ENCODE measurements at regions not wholly inside any gene's neighbourhood (a gene's known extent, or its start where the extent isn't known, plus 50 kb on each side); places are given as distances from the start of the nearest gene placed in this dataset.

DNA sequence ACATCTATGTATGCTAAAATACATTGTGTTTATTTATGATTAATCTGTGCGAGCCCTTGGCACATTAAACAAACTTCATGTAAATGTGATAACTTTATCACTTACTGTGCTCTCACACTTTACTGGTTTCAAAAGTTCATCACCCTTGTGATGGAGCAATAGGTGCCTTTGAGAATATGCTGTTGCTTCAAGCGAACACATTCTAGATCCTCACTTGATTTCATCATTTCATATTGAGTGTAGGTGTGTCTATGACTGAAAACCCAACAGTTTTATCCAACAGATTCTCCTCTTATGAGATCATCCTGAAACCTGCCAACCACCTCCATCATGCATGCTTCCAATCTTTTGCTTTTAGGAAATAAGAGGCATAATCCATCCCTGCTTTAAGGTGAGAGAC is 854.4 kb downstream of the TMEM121 start:
- no peaks in the 10 kb centered on the region for H3K27me3 ChIP-seq (replicated peaks in 1 of 4; ENCODE audit: control insufficient read depth in 3 of 4, extremely low read depth in 1 of 4, insufficient read depth in 3 of 4, low read length in 3 of 4)
- H3K36me3 ChIP-seq (ENCODE audit: control insufficient read depth in 2 of 4, insufficient read depth in 4 of 4, low read length in 3 of 4): no peaks in the 10 kb centered on the region
- no peaks in the 10 kb centered on the region for H4K20me1 ChIP-seq (replicated peaks in 1 of 2; ENCODE audit: control insufficient read depth in 1 of 2, insufficient read depth in 2 of 2, low read length in 2 of 2)
- no peak overlapping the region for H4K5ac ChIP-seq (ENCODE audit: insufficient read length, low read depth, low read length)
- FAIRE-seq: no peak
- H3K9ac ChIP-seq (replicated peaks in 1 of 4; ENCODE audit: extremely low read depth in 1 of 4, low read depth in 3 of 4, low read length in 3 of 4): no peak overlapping the region
- ChIA-PET POLR2A (ENCODE audit: partially characterized antibody) (no interaction called here), CTCF (ENCODE audit: partially characterized antibody) (no interaction called here)
- no peaks in the 10 kb centered on the region for H3K4me1 ChIP-seq (replicated peaks in 1 of 4; ENCODE audit: control insufficient read depth in 3 of 4, insufficient read depth in 4 of 4, low read length in 3 of 4)
- H3K4me3 ChIP-seq (ENCODE audit: extremely low read depth in 1 of 4, insufficient read depth in 2 of 4, low read depth in 3 of 4, low read length in 4 of 4): no peak overlapping the region
- no peak overlapping the region for H2BK15ac ChIP-seq (ENCODE audit: low read length)
- H2BK12ac ChIP-seq (ENCODE audit: low read depth, low read length): no peak overlapping the region
- H3K9me3 ChIP-seq (ENCODE audit: insufficient read depth in 2 of 2, low read depth in 1 of 2, low read length in 1 of 2): peaks cover 65 to 79% of the 10 kb centered on the region in 2 experiments
- H3K79me2 ChIP-seq (ENCODE audit: control insufficient read depth in 1 of 2, insufficient read depth in 2 of 2, low read length in 2 of 2): no peaks in the 10 kb centered on the region
- H3K18ac ChIP-seq (ENCODE audit: extremely low read depth, low read length): no peak overlapping the region
- DNase-seq (ENCODE audit: low read depth in 1 of 2, low spot score in 2 of 2): no peak
- no peak overlapping the region for H4K91ac ChIP-seq (replicated peaks; ENCODE audit: insufficient read length, low read length)
- WGBS, 2 experiments (ENCODE audit: extremely low coverage in 1 of 2, insufficient coverage in 1 of 2, insufficient read length in 1 of 2, insufficient replicate concordance in 2 of 2, low coverage in 1 of 2, low lambda C conversion rate in 2 of 2, missing lambda C conversion rate in 1 of 2): 79% methylated on average over 2 of the region's 2 CpGs; no CpG with 5 or more reads in 1 of the 2 experiments
- no peak overlapping the region for H4K8ac ChIP-seq (ENCODE audit: extremely low read depth, insufficient read depth, low read length)
- no peak overlapping the region for H3K23ac ChIP-seq (ENCODE audit: insufficient read length)
- no peak overlapping the region for H2BK120ac ChIP-seq (replicated peaks; ENCODE audit: low read depth, low read length)
- H3K23me2 ChIP-seq (ENCODE audit: low read depth, low read length): no peaks in the 10 kb centered on the region
- H3K4me2 ChIP-seq (ENCODE audit: insufficient read depth in 1 of 2, low read depth in 2 of 2, low read length in 2 of 2): no peak overlapping the region
- H3K4ac ChIP-seq (replicated peaks; ENCODE audit: insufficient read length, low read depth, low read length): no peak overlapping the region
- H2AK5ac ChIP-seq (ENCODE audit: low read depth, low read length): no peak overlapping the region
- no peak overlapping the region for H3K27ac ChIP-seq (ENCODE audit: low read depth, low read length)
- H3K56ac ChIP-seq (replicated peaks; ENCODE audit: insufficient read length, low read depth, low read length): no peak overlapping the region
- no peak overlapping the region for H3K14ac ChIP-seq (ENCODE audit: insufficient read length)
- no peaks in the 10 kb centered on the region for H3K79me1 ChIP-seq (ENCODE audit: low read depth, low read length)
- no peak overlapping the region for H2BK5ac ChIP-seq (ENCODE audit: low read depth, low read length)
- no peak overlapping the region for H2AFZ ChIP-seq (ENCODE audit: low read length)
- no peak overlapping the region for H2BK20ac ChIP-seq (ENCODE audit: low read length)
- TF ChIP-seq GABPA (IDR thresholded peaks at IDR 0.05; ENCODE audit: borderline replicate concordance, insufficient read depth, low read length) (no peak), POU5F1 (IDR thresholded peaks at IDR 0.05; ENCODE audit: low read depth, low read length) (no peak), SP2 (IDR thresholded peaks at IDR 0.05; ENCODE audit: low read length) (no peak), JUND (IDR thresholded peaks at IDR 0.05; ENCODE audit: low read length) (no peak), SP4 (IDR thresholded peaks at IDR 0.05; ENCODE audit: low read length) (no peak), TEAD4 (IDR thresholded peaks at IDR 0.05; ENCODE audit: low read depth, low read length) (no peak), POLR2A (IDR thresholded peaks at IDR 0.05; ENCODE audit: control extremely low read depth in 1 of 2, low read depth in 2 of 2, low read length in 2 of 2) (no peak), RFX5 (IDR thresholded peaks at IDR 0.05; ENCODE audit: borderline replicate concordance, low read depth, low read length) (no peak), TAF7 (optimal IDR thresholded peaks at IDR 0.05; ENCODE audit: borderline replicate concordance, low read depth, low read length) (no peak)
- TF ChIP-seq, protein P1, sequence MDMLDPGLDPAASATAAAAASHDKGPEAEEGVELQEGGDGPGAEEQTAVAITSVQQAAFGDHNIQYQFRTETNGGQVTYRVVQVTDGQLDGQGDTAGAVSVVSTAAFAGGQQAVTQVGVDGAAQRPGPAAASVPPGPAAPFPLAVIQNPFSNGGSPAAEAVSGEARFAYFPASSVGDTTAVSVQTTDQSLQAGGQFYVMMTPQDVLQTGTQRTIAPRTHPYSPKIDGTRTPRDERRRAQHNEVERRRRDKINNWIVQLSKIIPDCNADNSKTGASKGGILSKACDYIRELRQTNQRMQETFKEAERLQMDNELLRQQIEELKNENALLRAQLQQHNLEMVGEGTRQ (IDR thresholded peaks at IDR 0.05; ENCODE audit: low read length): no peak
- TF ChIP-seq, protein P2, sequence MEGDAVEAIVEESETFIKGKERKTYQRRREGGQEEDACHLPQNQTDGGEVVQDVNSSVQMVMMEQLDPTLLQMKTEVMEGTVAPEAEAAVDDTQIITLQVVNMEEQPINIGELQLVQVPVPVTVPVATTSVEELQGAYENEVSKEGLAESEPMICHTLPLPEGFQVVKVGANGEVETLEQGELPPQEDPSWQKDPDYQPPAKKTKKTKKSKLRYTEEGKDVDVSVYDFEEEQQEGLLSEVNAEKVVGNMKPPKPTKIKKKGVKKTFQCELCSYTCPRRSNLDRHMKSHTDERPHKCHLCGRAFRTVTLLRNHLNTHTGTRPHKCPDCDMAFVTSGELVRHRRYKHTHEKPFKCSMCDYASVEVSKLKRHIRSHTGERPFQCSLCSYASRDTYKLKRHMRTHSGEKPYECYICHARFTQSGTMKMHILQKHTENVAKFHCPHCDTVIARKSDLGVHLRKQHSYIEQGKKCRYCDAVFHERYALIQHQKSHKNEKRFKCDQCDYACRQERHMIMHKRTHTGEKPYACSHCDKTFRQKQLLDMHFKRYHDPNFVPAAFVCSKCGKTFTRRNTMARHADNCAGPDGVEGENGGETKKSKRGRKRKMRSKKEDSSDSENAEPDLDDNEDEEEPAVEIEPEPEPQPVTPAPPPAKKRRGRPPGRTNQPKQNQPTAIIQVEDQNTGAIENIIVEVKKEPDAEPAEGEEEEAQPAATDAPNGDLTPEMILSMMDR (IDR thresholded peaks at IDR 0.05; ENCODE audit: control extremely low read depth in 1 of 3, insufficient read depth in 1 of 3, low read depth in 1 of 3, low read length in 3 of 3): no peak

Data from H1 (cell line).